K562 (cell line): ENCODE measurements at regions not wholly inside any gene's neighbourhood (a gene's known extent, or its start where the extent isn't known, plus 50 kb on each side); places are given as distances from the start of the nearest gene placed in this dataset.

Experiments used
- ATAC-seq: fragments of 200-7000 bp; cut with Tn5 transposase; 3 replicates; pipeline ENCODE4 v1.9.1; 2020; ENCODE audit warnings: moderate library complexity
- BruUV-seq: library from RNA; stranded (reverse); fragments of 400-500 nt; replicated peaks from 2 replicates; lab custom pipeline; 2021; lab: Mats Ljungman, UMichigan
- CTCF ChIA-PET: fragments of 300-600 bp; formaldehyde crosslinking; extraction: SDS; loops from one replicate; lab custom pipeline; 2021; ENCODE audit warnings: low intra/inter-chr PET ratio; lab: Yijun Ruan, JAX
- POLR2A ChIA-PET: fragments of 300-600, 350-650 bp; sonication (Branson Sonifier 250); formaldehyde crosslinking; extraction: SDS; loops from one replicate; lab custom pipeline; 2021; ENCODE audit warnings: antibody characterized with exemption, inconsistent platforms; lab: Yijun Ruan, JAX
- DNase-seq, 4 experiments: peaks; one replicate each; pipeline versions ENCODE4 v3.0.0 to v3.0.0-alpha.2; 2011 to 2018; ENCODE audit warnings: low spot score in 3 of 4, mixed read lengths in 3 of 4; ENCODE audit errors: extremely low read depth in 1 of 4
- FAIRE-seq: peaks from 2 replicates; lab custom pipeline; 2011; peaks lifted over from hg19 to GRCh38; lab: Jason Lieb, UNC
- H2AFZ ChIP-seq: 2 replicates; pipeline ENCODE4 v1.6.0; 2011; ENCODE audit warnings: low read depth, low read length, control low read depth, inconsistent platforms
- H3K27ac ChIP-seq: fragments of 200-600 bp; 3 replicates; pipeline ENCODE4 v1.8.0; 2011; ENCODE audit warnings: low read depth, mild to moderate bottlenecking, control low read depth, inconsistent platforms, low read length, moderate library complexity, mixed read lengths; ENCODE audit errors: extremely low read depth
- H3K27me3 ChIP-seq, 2 experiments: fragments of 300-600 bp in 1 of 2; 2 replicates in 1 of 2; 3 replicates in 1 of 2; pipeline versions ENCODE4 v1.6.0 to v1.8.0; 2011; ENCODE audit warnings: inconsistent platforms in 2 of 2, low read length in 2 of 2, mild to moderate bottlenecking in 1 of 2, mixed read lengths in 1 of 2, moderate library complexity in 1 of 2; ENCODE audit not compliant: control insufficient read depth in 2 of 2, insufficient read depth in 2 of 2
- H3K36me3 ChIP-seq: fragments of 300-600 bp; 3 replicates; pipeline ENCODE4 v1.8.0; 2011; ENCODE audit warnings: mild to moderate bottlenecking, low read length, inconsistent platforms; ENCODE audit not compliant: control insufficient read depth, insufficient read depth
- H3K4me1 ChIP-seq, 2 experiments: fragments of 200-600 bp in 1 of 2; replicated peaks in 1 of 2; 2 replicates in 1 of 2; 3 replicates in 1 of 2; pipeline versions ENCODE4 v1.5.1 to v1.8.0; 2011; ENCODE audit warnings: inconsistent platforms in 2 of 2, low read length in 2 of 2, mild to moderate bottlenecking in 1 of 2, mixed read lengths in 1 of 2, moderate library complexity in 1 of 2; ENCODE audit not compliant: control insufficient read depth in 2 of 2, insufficient read depth in 2 of 2
- H3K4me2 ChIP-seq: 2 replicates; pipeline ENCODE4 v1.6.1; 2011; ENCODE audit warnings: low read length, control low read depth, inconsistent platforms, mixed read lengths; ENCODE audit not compliant: insufficient read depth
- H3K4me3 ChIP-seq: fragments of 200-600 bp; sonication (generic), shearing (Covaris generic); 2 replicates; pipeline ENCODE4 v1.5.1; 2016; ENCODE audit warnings: control low read depth, inconsistent platforms
- H3K79me2 ChIP-seq: fragments of 200-600 bp; 3 replicates; pipeline ENCODE4 v1.8.0; 2011; ENCODE audit warnings: low read length, inconsistent platforms; ENCODE audit not compliant: control insufficient read depth, insufficient read depth
- H3K9ac ChIP-seq, 2 experiments: 2 replicates each; pipeline versions ENCODE4 v1.6.0 to v1.6.1; 2011; ENCODE audit warnings: low read depth in 2 of 2, low read length in 2 of 2, control low read depth in 1 of 2, inconsistent platforms in 1 of 2, mild to moderate bottlenecking in 1 of 2, mixed read lengths in 1 of 2; ENCODE audit not compliant: insufficient read depth in 1 of 2
- H3K9me1 ChIP-seq: one replicate; pipeline ENCODE4 v1.6.0; 2011; ENCODE audit warnings: inconsistent platforms, mild to moderate bottlenecking, low read length, moderate library complexity; ENCODE audit not compliant: control insufficient read depth, insufficient read depth
- H3K9me3 ChIP-seq: replicated peaks from 2 replicates; pipeline ENCODE4 v1.5.1; 2011; ENCODE audit warnings: low read depth, low read length, inconsistent platforms; ENCODE audit not compliant: control insufficient read depth, insufficient read depth
- H4K20me1 ChIP-seq: replicated peaks from 2 replicates; pipeline ENCODE4 v1.6.1; 2011; ENCODE audit warnings: low read length, inconsistent platforms, mixed read lengths; ENCODE audit not compliant: control insufficient read depth, insufficient read depth
- CAMTA2 ChIP-seq: fragments of 250-450 bp; sonication (Bioruptor Pico); conservative IDR thresholded peaks from 2 replicates; pipeline ENCODE4 v1.5.1; 2022
- CHD1 ChIP-seq: fragments of 200-600 bp; sonication (generic); IDR thresholded peaks from one replicate; pipeline ENCODE4 v1.6.1; 2012; ENCODE audit warnings: mild to moderate bottlenecking, moderate library complexity, low read length, inconsistent platforms
- DPF2 ChIP-seq: fragments of 450-650 bp; IDR thresholded peaks from 2 replicates; pipeline ENCODE4 v1.6.1; 2016
- HEY1 ChIP-seq: fragments of 250-450 bp; sonication (Bioruptor Pico); IDR thresholded peaks from 2 replicates; pipeline ENCODE4 v1.5.0; 2020; ENCODE audit warnings: mild to moderate bottlenecking, moderate library complexity, borderline replicate concordance
- JUNB ChIP-seq: fragments of 450-650 bp; formaldehyde crosslinking; conservative IDR thresholded peaks from 2 replicates; pipeline ENCODE4 v1.4.0; 2020; ENCODE audit warnings: mild to moderate bottlenecking
- KLF10 ChIP-seq: fragments of 250-450 bp; sonication (Bioruptor Pico); IDR thresholded peaks from 2 replicates; pipeline ENCODE4 v1.6.1; 2021; ENCODE audit warnings: matching md5 sums
- NFE2L1 ChIP-seq: fragments of 450-650 bp; IDR thresholded peaks from 2 replicates; pipeline ENCODE4 v1.6.1; 2016; ENCODE audit warnings: missing genetic modification characterization, low read depth, mild to moderate bottlenecking, missing compliant biosample characterization, moderate library complexity, borderline replicate concordance
- NONO ChIP-seq, 2 experiments: fragments of 200-400 bp in 1 of 2; fragments of 450-650 bp in 1 of 2; formaldehyde crosslinking in 1 of 2; IDR thresholded peaks; 2 replicates each; pipeline ENCODE4 v1.6.1; 2017; ENCODE audit warnings: low read depth in 2 of 2, mild to moderate bottlenecking in 2 of 2, moderate library complexity in 2 of 2, low read length in 1 of 2
- PHB ChIP-seq: fragments of 250-450 bp; sonication (Bioruptor Pico); IDR thresholded peaks from 2 replicates; pipeline ENCODE4 v1.5.0; 2021
- PHB2 ChIP-seq: fragments of 450-650 bp; IDR thresholded peaks from 2 replicates; pipeline ENCODE4 v1.6.1; 2017; ENCODE audit warnings: low read depth
- PHF21A ChIP-seq: fragments of 450-650 bp; IDR thresholded peaks from 2 replicates; pipeline ENCODE4 v1.6.1; 2017; ENCODE audit warnings: low read depth, borderline replicate concordance
- PPARD ChIP-seq: fragments of 250-450 bp; sonication (Bioruptor Pico); IDR thresholded peaks from 2 replicates; pipeline ENCODE4 v1.8.0; 2022; ENCODE audit warnings: inconsistent platforms, mild to moderate bottlenecking, moderate library complexity
- SOX6 ChIP-seq: fragments of 450-650 bp; IDR thresholded peaks from 2 replicates; pipeline ENCODE4 v1.6.1; 2014; ENCODE audit warnings: mild to moderate bottlenecking
- SPI1 ChIP-seq: IDR thresholded peaks from 2 replicates; pipeline ENCODE4 v1.6.1; 2011; ENCODE audit warnings: low read depth, low read length, control low read depth, borderline replicate concordance
- ZNF561 ChIP-seq: fragments of 450-650 bp; formaldehyde crosslinking; conservative IDR thresholded peaks from 2 replicates; pipeline ENCODE4 v1.4.0; 2020; ENCODE audit warnings: mild to moderate bottlenecking, moderate library complexity
- ZNF764 ChIP-seq: fragments of 250-450 bp; sonication (Bioruptor Pico); IDR thresholded peaks from 2 replicates; pipeline ENCODE4 v1.4.0; 2020; ENCODE audit warnings: low read depth, mild to moderate bottlenecking, moderate library complexity
- WGBS: fragments of 100-300 bp; shearing (Covaris generic); methylation state at CpG from one replicate; pipeline ENCODE4 v1.1.6; 2016; ENCODE audit warnings: low coverage, mixed read lengths; ENCODE audit not compliant: insufficient coverage; ENCODE audit errors: missing lambda C conversion rate; 5-methylcytosine and 5-hydroxymethylcytosine counted together
- in situ Hi-C: fragments of 300-500 bp; cut with MboI; formaldehyde crosslinking; loops from 4 replicates; pipeline ENCODE4 v1.15.0; 2018; ENCODE audit warnings: inconsistent platforms, mixed read lengths
- intact Hi-C: fragments of 100-400 bp; cut with micrococcal nuclease; formaldehyde crosslinking; loops from 2 replicates; pipeline ENCODE4 v1.14.2; 2022
- TF ChIP-seq, protein P1 (sequence below): sonication (generic); formaldehyde crosslinking; IDR thresholded peaks from 2 replicates; pipeline ENCODE4 v1.8.0; 2023; ENCODE audit warnings: mild to moderate bottlenecking, missing genetic modification reagents

DNA sequence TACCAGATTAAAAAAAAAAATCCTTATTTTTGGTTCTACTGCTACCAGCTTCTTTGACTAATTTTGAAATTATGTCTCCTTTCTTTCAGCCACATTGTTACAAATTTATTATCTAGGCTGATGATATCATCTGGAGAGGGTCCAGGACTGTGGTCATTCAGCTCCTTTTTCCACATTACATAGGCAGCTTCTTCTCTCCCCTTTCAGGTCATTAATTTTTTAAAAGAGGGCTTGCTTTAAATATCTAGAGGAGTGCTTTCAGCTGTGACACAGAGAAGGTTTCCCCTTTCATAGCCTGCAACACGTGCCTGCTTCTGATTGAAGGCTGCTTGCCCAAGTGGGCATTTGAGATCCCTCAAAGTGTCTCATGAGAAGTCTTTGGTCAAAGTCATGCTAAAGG, 155.7 kb upstream of the PAPPA start:
- in situ Hi-C loops, result no loop called here
- no peak for TF ChIP-seq PPARD
- TF ChIP-seq, protein P1, sequence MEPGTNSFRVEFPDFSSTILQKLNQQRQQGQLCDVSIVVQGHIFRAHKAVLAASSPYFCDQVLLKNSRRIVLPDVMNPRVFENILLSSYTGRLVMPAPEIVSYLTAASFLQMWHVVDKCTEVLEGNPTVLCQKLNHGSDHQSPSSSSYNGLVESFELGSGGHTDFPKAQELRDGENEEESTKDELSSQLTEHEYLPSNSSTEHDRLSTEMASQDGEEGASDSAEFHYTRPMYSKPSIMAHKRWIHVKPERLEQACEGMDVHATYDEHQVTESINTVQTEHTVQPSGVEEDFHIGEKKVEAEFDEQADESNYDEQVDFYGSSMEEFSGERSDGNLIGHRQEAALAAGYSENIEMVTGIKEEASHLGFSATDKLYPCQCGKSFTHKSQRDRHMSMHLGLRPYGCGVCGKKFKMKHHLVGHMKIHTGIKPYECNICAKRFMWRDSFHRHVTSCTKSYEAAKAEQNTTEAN (CRISPR knock-in tag), result no peak
- TF ChIP-seq JUNB (CRISPR knock-in tag), result no peak
- no peak for TF ChIP-seq DPF2
- no peak for TF ChIP-seq NFE2L1
- no peak for TF ChIP-seq HEY1 (CRISPR knock-in tag)
- TF ChIP-seq PHB (CRISPR knock-in tag), result no peak
- no peak for TF ChIP-seq CAMTA2 (CRISPR knock-in tag)
- TF ChIP-seq PHF21A, result no peak
- TF ChIP-seq CHD1, result no peak
- no peak for TF ChIP-seq ZNF561 (CRISPR knock-in tag)
- TF ChIP-seq PHB2, result no peak
- no peak for TF ChIP-seq SPI1
- TF ChIP-seq ZNF764 (CRISPR knock-in tag), result no peak
- no peak for TF ChIP-seq KLF10 (CRISPR knock-in tag)
- TF ChIP-seq SOX6, result no peak
- TF ChIP-seq NONO (IDR thresholded peaks at IDR 0.05; ENCODE audit: low read depth in 2 of 2, low read length in 1 of 2), result no peak

More for the DNA sequence above, 155.7 kb upstream of the PAPPA start:
- Histone ChIP-seq H3K4me2 (no peak overlapping the region), H3K9ac (no peak overlapping the region), H3K36me3 (no peaks in the 10 kb centered on the region), H3K27me3 (no peaks in the 10 kb centered on the region), H3K79me2 (no peaks in the 10 kb centered on the region), H3K4me3 (no peak overlapping the region), H3K27ac (no peak overlapping the region), H3K9me3 (0 out of 2 replicates have a peak, but pooled peaks cover 1% of the 10 kb centered on the region), H3K4me1 (no peaks in the 10 kb centered on the region), H4K20me1 (no peaks in the 10 kb centered on the region), H2AFZ (no peak overlapping the region), H3K9me1 (no peaks in the 10 kb centered on the region)
- no peak for ATAC-seq
- ChIA-PET POLR2A (no interaction called here), CTCF (no interaction called here)
- intact Hi-C loops, result no loop called here
- 0% methylated on average over 1 of the region's 1 CpG for WGBS
- no TSS peak for BruUV-seq
- no peak for FAIRE-seq
- DNase-seq, result no peak
